ENCODE measurements at regions not wholly inside any gene's neighbourhood (a gene's known extent, or its start where the extent isn't known, plus 50 kb on each side); places are given as distances from the start of the nearest gene placed in this dataset.

GRCh38 chr20:40563296-40563950 lies 125.6 kb downstream of the MAFB start:
- TF ChIP-seq CTCF (IDR thresholded peaks at IDR 0.05; ENCODE audit: low read depth, low read length) (no peak), EZH2phosphoT487 (IDR thresholded peaks at IDR 0.05; ENCODE audit: low read depth) (no peak)
